Prostate gland (tissue), 2 donors: ENCODE measurements at regions not wholly inside any gene's neighbourhood (a gene's known extent, or its start where the extent isn't known, plus 50 kb on each side); places are given as distances from the start of the nearest gene placed in this dataset.

Experiments used
- POLR2A ChIP-seq: fragments of 450-650 bp; IDR thresholded peaks from one replicate; pipeline ENCODE4 v1.6.1; 2016; ENCODE audit warnings: antibody characterized with exemption, mild to moderate bottlenecking
- POLR2AphosphoS5 ChIP-seq: sonication (generic); formaldehyde crosslinking; IDR thresholded peaks from one replicate; pipeline ENCODE4 v1.6.1; 2017; ENCODE audit warnings: antibody characterized with exemption
- TF ChIP-seq, protein P1 (sequence below), 4 experiments: fragments of 200-600 bp in 2 of 4; fragments of 450-650 bp in 2 of 4; sonication (generic) in 2 of 4; IDR thresholded peaks; 1 replicate in 3 of 4; 2 replicates in 1 of 4; pipeline ENCODE4 v1.5.1; 2016 to 2019; ENCODE audit warnings: antibody characterized with exemption in 4 of 4, mild to moderate bottlenecking in 2 of 4, moderate library complexity in 2 of 4

GRCh38 chr22:48782811-48783511 is 1044.7 kb downstream of the BRD1 start:
- TF ChIP-seq POLR2A, result no peak
- TF ChIP-seq, protein P1, sequence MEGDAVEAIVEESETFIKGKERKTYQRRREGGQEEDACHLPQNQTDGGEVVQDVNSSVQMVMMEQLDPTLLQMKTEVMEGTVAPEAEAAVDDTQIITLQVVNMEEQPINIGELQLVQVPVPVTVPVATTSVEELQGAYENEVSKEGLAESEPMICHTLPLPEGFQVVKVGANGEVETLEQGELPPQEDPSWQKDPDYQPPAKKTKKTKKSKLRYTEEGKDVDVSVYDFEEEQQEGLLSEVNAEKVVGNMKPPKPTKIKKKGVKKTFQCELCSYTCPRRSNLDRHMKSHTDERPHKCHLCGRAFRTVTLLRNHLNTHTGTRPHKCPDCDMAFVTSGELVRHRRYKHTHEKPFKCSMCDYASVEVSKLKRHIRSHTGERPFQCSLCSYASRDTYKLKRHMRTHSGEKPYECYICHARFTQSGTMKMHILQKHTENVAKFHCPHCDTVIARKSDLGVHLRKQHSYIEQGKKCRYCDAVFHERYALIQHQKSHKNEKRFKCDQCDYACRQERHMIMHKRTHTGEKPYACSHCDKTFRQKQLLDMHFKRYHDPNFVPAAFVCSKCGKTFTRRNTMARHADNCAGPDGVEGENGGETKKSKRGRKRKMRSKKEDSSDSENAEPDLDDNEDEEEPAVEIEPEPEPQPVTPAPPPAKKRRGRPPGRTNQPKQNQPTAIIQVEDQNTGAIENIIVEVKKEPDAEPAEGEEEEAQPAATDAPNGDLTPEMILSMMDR (IDR thresholded peaks at IDR 0.05), result no peak
- TF ChIP-seq POLR2AphosphoS5, result no peak
